Parathyroid adenoma (tissue), 2 donors: ENCODE measurements at regions not wholly inside any gene's neighbourhood (a gene's known extent, or its start where the extent isn't known, plus 50 kb on each side); places are given as distances from the start of the nearest gene placed in this dataset.

Source experiments
- H2AFZ ChIP-seq: fragments of 300-600 bp; sonication (generic); one replicate; pipeline ENCODE4 v1.7.0; 2017; ENCODE audit warnings: antibody characterized with exemption, mild to moderate bottlenecking
- H3K27ac ChIP-seq: fragments of 300-600 bp; sonication (generic); one replicate; pipeline ENCODE4 v1.7.0; 2017
- H3K27me3 ChIP-seq: fragments of 300-600 bp; sonication (generic); one replicate; pipeline ENCODE4 v1.7.0; 2017; ENCODE audit warnings: low read length; ENCODE audit not compliant: control insufficient read depth, insufficient read depth
- H3K36me3 ChIP-seq: fragments of 300-600 bp; sonication (generic); one replicate; pipeline ENCODE4 v1.7.0; 2017; ENCODE audit warnings: low read length; ENCODE audit not compliant: control insufficient read depth, insufficient read depth
- H3K4me1 ChIP-seq: fragments of 300-600 bp; sonication (generic); one replicate; pipeline ENCODE4 v1.7.0; 2017; ENCODE audit warnings: control low read depth
- H3K4me2 ChIP-seq: fragments of 300-600 bp; sonication (generic); one replicate; pipeline ENCODE4 v1.7.0; 2017; ENCODE audit warnings: low read length
- H3K4me3 ChIP-seq: fragments of 300-600 bp; sonication (generic); one replicate; pipeline ENCODE4 v1.7.0; 2017; ENCODE audit warnings: low read depth, low read length
- H3K79me2 ChIP-seq: fragments of 300-600 bp; sonication (generic); one replicate; pipeline ENCODE4 v1.7.0; 2017; ENCODE audit warnings: control low read depth
- H3K9ac ChIP-seq: fragments of 300-600 bp; sonication (generic); one replicate; pipeline ENCODE4 v1.7.0; 2017; ENCODE audit warnings: mild to moderate bottlenecking
- H3K9me3 ChIP-seq: fragments of 300-600 bp; sonication (generic); one replicate; pipeline ENCODE4 v1.7.0; 2017; ENCODE audit warnings: low read length; ENCODE audit not compliant: control insufficient read depth
- CTCF ChIP-seq: fragments of 300-600 bp; sonication (generic); IDR thresholded peaks from one replicate; pipeline ENCODE4 v1.7.0; 2017; ENCODE audit warnings: antibody characterized with exemption, mild to moderate bottlenecking
- donor health status: primary hyperparathyroidism.

GRCh38 chr13:97069050-97069815 lies 75.0 kb upstream of the OXGR1 start:
- H3K79me2 ChIP-seq, result no peaks in the 10 kb centered on the region
- TF ChIP-seq CTCF, result no peak
- no peaks in the 10 kb centered on the region for H3K9me3 ChIP-seq
- no peak overlapping the region for H2AFZ ChIP-seq
- H3K4me2 ChIP-seq, result no peak overlapping the region
- no peak overlapping the region for H3K9ac ChIP-seq
- H3K4me3 ChIP-seq, result no peak overlapping the region
- H3K36me3 ChIP-seq, result no peaks in the 10 kb centered on the region
- no peak overlapping the region for H3K27ac ChIP-seq
- H3K4me1 ChIP-seq, result no peaks in the 10 kb centered on the region
- no peaks in the 10 kb centered on the region for H3K27me3 ChIP-seq

GRCh38 chr13:97072297-97072696 lies 78.0 kb upstream of the OXGR1 start:
- H3K36me3 ChIP-seq, result no peaks in the 10 kb centered on the region

GRCh38 chr13:97074618-97075017 lies 80.3 kb upstream of the OXGR1 start:
- H3K36me3 ChIP-seq, result no peaks in the 10 kb centered on the region
- no peak overlapping the region for H3K4me3 ChIP-seq
- no peak overlapping the region for H3K9ac ChIP-seq
- H2AFZ ChIP-seq, result no peak overlapping the region
- no peaks in the 10 kb centered on the region for H3K27me3 ChIP-seq
- no peak for TF ChIP-seq CTCF
- H3K79me2 ChIP-seq, result no peaks in the 10 kb centered on the region
- no peaks in the 10 kb centered on the region for H3K4me1 ChIP-seq
- no peak overlapping the region for H3K27ac ChIP-seq
- no peaks in the 10 kb centered on the region for H3K9me3 ChIP-seq
- no peak overlapping the region for H3K4me2 ChIP-seq

More at GRCh38 chr13:97072297-97072696, 78.0 kb upstream of the OXGR1 start:
- TF ChIP-seq CTCF, result no peak
- Histone ChIP-seq H3K79me2 (no peaks in the 10 kb centered on the region), H3K4me3 (no peak overlapping the region), H3K27ac (no peak overlapping the region), H3K9me3 (no peaks in the 10 kb centered on the region), H3K4me2 (no peak overlapping the region), H2AFZ (no peak overlapping the region), H3K9ac (no peak overlapping the region), H3K27me3 (no peaks in the 10 kb centered on the region), H3K4me1 (no peaks in the 10 kb centered on the region)

- no peak for TF ChIP-seq CTCF
- H3K27ac ChIP-seq, result no peak overlapping the region
- H3K4me2 ChIP-seq, result no peak overlapping the region
Observed at GRCh38 chr13:97076898-97077297, 82.6 kb upstream of the OXGR1 start.

GRCh38 chr13:97077341-97077740 lies 83.1 kb upstream of the OXGR1 start:
- Histone ChIP-seq H3K27me3 (no peaks in the 10 kb centered on the region), H2AFZ (no peak overlapping the region), H3K4me3 (no peak overlapping the region), H3K4me2 (no peak overlapping the region), H3K36me3 (no peaks in the 10 kb centered on the region), H3K79me2 (no peaks in the 10 kb centered on the region), H3K9me3 (no peaks in the 10 kb centered on the region), H3K9ac (no peak overlapping the region), H3K27ac (no peak overlapping the region), H3K4me1 (no peaks in the 10 kb centered on the region)
- no peak for TF ChIP-seq CTCF

More at GRCh38 chr13:97076898-97077297, 82.6 kb upstream of the OXGR1 start:
- no peaks in the 10 kb centered on the region for H3K36me3 ChIP-seq
- no peak overlapping the region for H3K9ac ChIP-seq
- H3K9me3 ChIP-seq, result no peaks in the 10 kb centered on the region
- no peak overlapping the region for H2AFZ ChIP-seq
- no peaks in the 10 kb centered on the region for H3K27me3 ChIP-seq
- H3K79me2 ChIP-seq, result no peaks in the 10 kb centered on the region
- H3K4me1 ChIP-seq, result no peaks in the 10 kb centered on the region
- no peak overlapping the region for H3K4me3 ChIP-seq
